HepG2 (cell line): ENCODE measurements at regions not wholly inside any gene's neighbourhood (a gene's known extent, or its start where the extent isn't known, plus 50 kb on each side); places are given as distances from the start of the nearest gene placed in this dataset.

ENCODE experiments used
- ASH2L ChIP-seq: fragments of 300-600, 200-600 bp; sonication (generic); IDR thresholded peaks from 2 replicates; pipeline ENCODE4 v1.7.0; 2017; ENCODE audit warnings: low read depth, mild to moderate bottlenecking, moderate library complexity, mixed read lengths, low read length; ENCODE audit not compliant: insufficient read length
- ATF1 ChIP-seq: IDR thresholded peaks from 2 replicates; pipeline ENCODE4 v1.6.1; 2016; ENCODE audit warnings: mild to moderate bottlenecking, control low read depth
- CBX1 ChIP-seq: IDR thresholded peaks from one replicate; pipeline ENCODE4 v1.6.1; 2016; ENCODE audit warnings: antibody characterized with exemption, low read depth
- CCAR2 ChIP-seq: fragments of 200-400 bp; formaldehyde crosslinking; optimal IDR thresholded peaks from 2 replicates; pipeline ENCODE3; 2018; ENCODE audit warnings: low read depth, mild to moderate bottlenecking, low read length, moderate library complexity
- EHMT2 ChIP-seq: fragments of 200-600 bp; sonication (generic); IDR thresholded peaks from 2 replicates; pipeline ENCODE4 v1.7.0; 2017; ENCODE audit warnings: antibody characterized with exemption, low read depth, low read length, borderline replicate concordance
- FOXJ3 ChIP-seq: sonication (generic); formaldehyde crosslinking; IDR thresholded peaks from 2 replicates; pipeline ENCODE4 v1.4.0; 2020; ENCODE audit warnings: missing genetic modification reagents, mild to moderate bottlenecking, borderline replicate concordance
- FOXK2 ChIP-seq: fragments of 450-650 bp; IDR thresholded peaks from 2 replicates; pipeline ENCODE4 v1.6.1; 2016
- HMG20B ChIP-seq: conservative IDR thresholded peaks from 2 replicates; pipeline ENCODE4 v1.6.1; 2016; ENCODE audit warnings: missing genetic modification reagents, missing compliant biosample characterization
- HNF4A ChIP-seq: sonication (generic); formaldehyde crosslinking; IDR thresholded peaks from 2 replicates; pipeline ENCODE4 v1.4.0; 2020; ENCODE audit warnings: missing genetic modification reagents
- MIXL1 ChIP-seq: IDR thresholded peaks from 2 replicates; pipeline ENCODE4 v1.6.1; 2016
- NFIC ChIP-seq: IDR thresholded peaks from 2 replicates; pipeline ENCODE4 v1.6.1; 2012; ENCODE audit warnings: mild to moderate bottlenecking, low read length, inconsistent platforms
- NPAS2 ChIP-seq: sonication (generic); formaldehyde crosslinking; IDR thresholded peaks from 2 replicates; pipeline ENCODE4 v1.8.0; 2022; ENCODE audit warnings: mild to moderate bottlenecking, missing genetic modification reagents, borderline replicate concordance
- NR2F1 ChIP-seq, 2 experiments: fragments of 450-650 bp in 1 of 2; formaldehyde crosslinking in 1 of 2; IDR thresholded peaks; 2 replicates each; pipeline versions ENCODE4 v1.5.0 to v1.6.1; 2016 to 2020; ENCODE audit warnings: mild to moderate bottlenecking in 1 of 2, missing compliant biosample characterization in 1 of 2, missing genetic modification reagents in 1 of 2, moderate library complexity in 1 of 2
- NR2F2 ChIP-seq: IDR thresholded peaks from 2 replicates; pipeline ENCODE4 v1.6.1; 2012; ENCODE audit warnings: low read depth, inconsistent platforms, borderline replicate concordance
- NR2F6 ChIP-seq, 2 experiments: IDR thresholded peaks; 2 replicates each; pipeline ENCODE4 v1.6.1; 2016; ENCODE audit warnings: antibody characterized with exemption in 1 of 2, mild to moderate bottlenecking in 1 of 2
- RAD21 ChIP-seq: fragments of 450-650 bp; formaldehyde crosslinking; IDR thresholded peaks from 2 replicates; pipeline ENCODE4 v1.5.0; 2020; ENCODE audit warnings: mild to moderate bottlenecking
- SCMH1 ChIP-seq: sonication (generic); formaldehyde crosslinking; IDR thresholded peaks from 2 replicates; pipeline ENCODE4 v1.9.0; 2021; ENCODE audit warnings: missing genetic modification reagents, mild to moderate bottlenecking, borderline replicate concordance
- SOX13 ChIP-seq, 3 experiments: fragments of 450-650 bp in 1 of 3; sonication (generic) in 1 of 3; formaldehyde crosslinking in 1 of 3; IDR thresholded peaks in 2 of 3; conservative IDR thresholded peaks in 1 of 3; 2 replicates each; pipeline versions ENCODE4 v1.5.0 to v1.6.1; 2016 to 2020; ENCODE audit warnings: antibody characterized with exemption in 1 of 3, mild to moderate bottlenecking in 1 of 3, missing compliant biosample characterization in 1 of 3, missing genetic modification reagents in 1 of 3, moderate library complexity in 1 of 3
- TBL1XR1 ChIP-seq: fragments of 150-350 bp; IDR thresholded peaks from 2 replicates; pipeline ENCODE4 v1.6.1; 2014; ENCODE audit warnings: borderline replicate concordance, low read length; ENCODE audit not compliant: partially characterized antibody
- TOE1 ChIP-seq: sonication (generic); formaldehyde crosslinking; IDR thresholded peaks from 2 replicates; pipeline ENCODE4 v1.4.0; 2020; ENCODE audit warnings: mild to moderate bottlenecking, missing genetic modification reagents
- ZFP36 ChIP-seq: fragments of 150-350 bp; IDR thresholded peaks from 2 replicates; pipeline ENCODE4 v1.6.1; 2018; ENCODE audit warnings: borderline replicate concordance, low read length, low read depth; ENCODE audit not compliant: partially characterized antibody
- ZFP36L1 ChIP-seq: sonication (generic); formaldehyde crosslinking; IDR thresholded peaks from 2 replicates; pipeline ENCODE4 v1.8.0; 2022; ENCODE audit warnings: mild to moderate bottlenecking, missing genetic modification reagents, moderate library complexity
- ZFY ChIP-seq: sonication (generic); formaldehyde crosslinking; IDR thresholded peaks from 2 replicates; pipeline ENCODE4 v1.4.0; 2020; ENCODE audit warnings: missing genetic modification reagents
- ZNF3 ChIP-seq: IDR thresholded peaks from 2 replicates; pipeline ENCODE4 v1.7.0; 2017; ENCODE audit warnings: inconsistent platforms
- ZNF720 ChIP-seq: sonication (generic); formaldehyde crosslinking; IDR thresholded peaks from 2 replicates; pipeline ENCODE4 v1.4.0; 2020; ENCODE audit warnings: missing genetic modification reagents
- ZNF83 ChIP-seq: sonication (generic); formaldehyde crosslinking; IDR thresholded peaks from 2 replicates; pipeline ENCODE4 v1.4.0; 2020; ENCODE audit warnings: missing genetic modification reagents, mild to moderate bottlenecking, borderline replicate concordance
- TF ChIP-seq, protein P1 (sequence below): sonication (generic); formaldehyde crosslinking; IDR thresholded peaks from 2 replicates; pipeline ENCODE4 v1.4.0; 2020; ENCODE audit warnings: low read depth, mild to moderate bottlenecking, missing genetic modification reagents
- TF ChIP-seq, protein P2 (sequence below), 2 experiments: IDR thresholded peaks; 2 replicates each; pipeline ENCODE4 v1.6.1; 2011 to 2012; ENCODE audit warnings: low read length in 2 of 2, borderline replicate concordance in 1 of 2, low read depth in 1 of 2, mild to moderate bottlenecking in 1 of 2, moderate library complexity in 1 of 2

- TF ChIP-seq ZFP36: peak; percentile 99
- TF ChIP-seq ZNF83: no peak
- peak; percentile 41 for TF ChIP-seq ASH2L
- TF ChIP-seq EHMT2: no peak
- no peak for TF ChIP-seq SCMH1
- TF ChIP-seq TBL1XR1: peak; percentile 92
- TF ChIP-seq FOXK2: no peak
- TF ChIP-seq NR2F2: peak; percentile 83
- TF ChIP-seq NR2F1 (CRISPR knock-in tag; IDR thresholded peaks at IDR 0.05): peak in 1 of 2 experiments; percentile 89; a peak in 2 of 4 replicates
- peak; percentile 88; the same call in 1 of the 2 replicates for TF ChIP-seq ZFP36L1 (CRISPR knock-in tag)
- peak; percentile 99 for TF ChIP-seq MIXL1
- peak; percentile 98 for TF ChIP-seq NFIC
- no peak for TF ChIP-seq ZNF3 (CRISPR knock-in tag)
- no peak for TF ChIP-seq RAD21 (CRISPR knock-in tag)
- TF ChIP-seq HNF4A (CRISPR knock-in tag): peak; percentile 81
- TF ChIP-seq SOX13 (IDR thresholded peaks at IDR 0.05): no peak; the same call in 1 of the 2 replicates
- peak in 1 of 2 experiments; percentile 76; a peak in 2 of 4 replicates for TF ChIP-seq SOX13 (CRISPR knock-in tag; conservative IDR thresholded peaks at IDR 0.05 in 1 of 2, IDR thresholded peaks at IDR 0.05 in 1 of 2)
- peak; percentile 97 for TF ChIP-seq FOXJ3 (CRISPR knock-in tag)
- TF ChIP-seq ZFY (CRISPR knock-in tag): no peak
- peak; percentile 65; the same call in 1 of the 2 replicates for TF ChIP-seq ATF1 (CRISPR knock-in tag)
- peak; percentile 85 for TF ChIP-seq NR2F6 (IDR thresholded peaks at IDR 0.05)
- peak; percentile 28; the same call in 1 of the 2 replicates for TF ChIP-seq NR2F6 (CRISPR knock-in tag; IDR thresholded peaks at IDR 0.05)
- no peak for TF ChIP-seq CCAR2
- TF ChIP-seq CBX1: no peak
- TF ChIP-seq ZNF720 (CRISPR knock-in tag): no peak
- TF ChIP-seq HMG20B: 0 out of 2 replicates have a peak, but pooled peaks have one; percentile 84
- TF ChIP-seq, protein P1, sequence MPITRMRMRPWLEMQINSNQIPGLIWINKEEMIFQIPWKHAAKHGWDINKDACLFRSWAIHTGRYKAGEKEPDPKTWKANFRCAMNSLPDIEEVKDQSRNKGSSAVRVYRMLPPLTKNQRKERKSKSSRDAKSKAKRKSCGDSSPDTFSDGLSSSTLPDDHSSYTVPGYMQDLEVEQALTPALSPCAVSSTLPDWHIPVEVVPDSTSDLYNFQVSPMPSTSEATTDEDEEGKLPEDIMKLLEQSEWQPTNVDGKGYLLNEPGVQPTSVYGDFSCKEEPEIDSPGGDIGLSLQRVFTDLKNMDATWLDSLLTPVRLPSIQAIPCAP: no peak
- no peak for TF ChIP-seq NPAS2 (CRISPR knock-in tag)
- TF ChIP-seq, protein P2, sequence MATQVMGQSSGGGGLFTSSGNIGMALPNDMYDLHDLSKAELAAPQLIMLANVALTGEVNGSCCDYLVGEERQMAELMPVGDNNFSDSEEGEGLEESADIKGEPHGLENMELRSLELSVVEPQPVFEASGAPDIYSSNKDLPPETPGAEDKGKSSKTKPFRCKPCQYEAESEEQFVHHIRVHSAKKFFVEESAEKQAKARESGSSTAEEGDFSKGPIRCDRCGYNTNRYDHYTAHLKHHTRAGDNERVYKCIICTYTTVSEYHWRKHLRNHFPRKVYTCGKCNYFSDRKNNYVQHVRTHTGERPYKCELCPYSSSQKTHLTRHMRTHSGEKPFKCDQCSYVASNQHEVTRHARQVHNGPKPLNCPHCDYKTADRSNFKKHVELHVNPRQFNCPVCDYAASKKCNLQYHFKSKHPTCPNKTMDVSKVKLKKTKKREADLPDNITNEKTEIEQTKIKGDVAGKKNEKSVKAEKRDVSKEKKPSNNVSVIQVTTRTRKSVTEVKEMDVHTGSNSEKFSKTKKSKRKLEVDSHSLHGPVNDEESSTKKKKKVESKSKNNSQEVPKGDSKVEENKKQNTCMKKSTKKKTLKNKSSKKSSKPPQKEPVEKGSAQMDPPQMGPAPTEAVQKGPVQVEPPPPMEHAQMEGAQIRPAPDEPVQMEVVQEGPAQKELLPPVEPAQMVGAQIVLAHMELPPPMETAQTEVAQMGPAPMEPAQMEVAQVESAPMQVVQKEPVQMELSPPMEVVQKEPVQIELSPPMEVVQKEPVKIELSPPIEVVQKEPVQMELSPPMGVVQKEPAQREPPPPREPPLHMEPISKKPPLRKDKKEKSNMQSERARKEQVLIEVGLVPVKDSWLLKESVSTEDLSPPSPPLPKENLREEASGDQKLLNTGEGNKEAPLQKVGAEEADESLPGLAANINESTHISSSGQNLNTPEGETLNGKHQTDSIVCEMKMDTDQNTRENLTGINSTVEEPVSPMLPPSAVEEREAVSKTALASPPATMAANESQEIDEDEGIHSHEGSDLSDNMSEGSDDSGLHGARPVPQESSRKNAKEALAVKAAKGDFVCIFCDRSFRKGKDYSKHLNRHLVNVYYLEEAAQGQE (IDR thresholded peaks at IDR 0.05; ENCODE audit: borderline replicate concordance in 1 of 2, low read depth in 1 of 2, low read length in 2 of 2): peak in 1 of 2 experiments; percentile 34; a peak in 1 of 4 replicates
- no peak for TF ChIP-seq TOE1 (CRISPR knock-in tag)
Observed at GRCh38 chr13:81874253-81874652, 1533.3 kb upstream of the SPRY2 start (continued).
